ENCODE measurements at regions not wholly inside any gene's neighbourhood (a gene's known extent, or its start where the extent isn't known, plus 50 kb on each side); places are given as distances from the start of the nearest gene placed in this dataset.

DNA sequence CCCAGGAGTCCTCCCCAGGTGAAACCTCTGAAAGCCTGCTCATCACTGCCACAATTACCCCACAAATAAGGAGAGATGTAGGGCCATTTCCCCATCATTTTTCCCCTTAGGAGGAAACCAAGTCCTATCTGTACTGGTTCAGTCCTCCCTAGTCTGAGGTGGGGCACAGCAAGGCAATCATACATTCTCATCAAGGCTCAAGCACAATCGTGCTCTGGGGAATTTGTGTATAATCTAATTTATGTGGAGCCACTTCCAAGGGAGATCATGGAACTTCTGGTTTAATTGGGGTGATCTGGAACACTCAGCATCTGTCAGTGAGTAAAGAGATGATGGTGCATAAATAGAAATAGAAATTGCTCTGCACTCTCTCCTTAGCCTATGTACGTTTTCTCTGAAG lies 546.9 kb downstream of the IGSF11 start:
- POLR2A ChIA-PET, result no interaction called here
- FAIRE-seq (no peak), ATAC-seq (no peak), DNase-seq (ENCODE audit: extremely low read depth in 1 of 4, low spot score in 3 of 4) (no peak)
- in situ Hi-C loops (cut with MboI) (no loop called here), intact Hi-C loops (cut with micrococcal nuclease) (no loop called here)
- no peaks in the 10 kb centered on the region for H3K27me3 ChIP-seq (ENCODE audit: control insufficient read depth in 2 of 2, insufficient read depth in 2 of 2, low read length in 2 of 2)
- no peak overlapping the region for H3K27ac ChIP-seq (ENCODE audit: extremely low read depth, low read depth, low read length)
- H4K20me1 ChIP-seq (replicated peaks; ENCODE audit: control insufficient read depth, insufficient read depth, low read length), result no peaks in the 10 kb centered on the region
- no peaks in the 10 kb centered on the region for H3K36me3 ChIP-seq (ENCODE audit: control insufficient read depth, insufficient read depth, low read length)
- no peaks in the 10 kb centered on the region for H3K4me1 ChIP-seq (replicated peaks in 1 of 2; ENCODE audit: control insufficient read depth in 2 of 2, insufficient read depth in 2 of 2, low read length in 2 of 2)
- H3K9me3 ChIP-seq (replicated peaks; ENCODE audit: control insufficient read depth, insufficient read depth, low read depth, low read length), result no peaks in the 10 kb centered on the region
- H3K79me2 ChIP-seq (ENCODE audit: control insufficient read depth, insufficient read depth, low read length), result no peaks in the 10 kb centered on the region
- no peak overlapping the region for H3K4me3 ChIP-seq
- no peaks in the 10 kb centered on the region for H3K9me1 ChIP-seq (ENCODE audit: control insufficient read depth, insufficient read depth, low read length)
- 7% methylated on average over 2 of the region's 2 CpGs for WGBS (ENCODE audit: insufficient coverage, low coverage, missing lambda C conversion rate)
- H2AFZ ChIP-seq (ENCODE audit: low read depth, low read length), result no peak overlapping the region
- TF ChIP-seq TAF9B (IDR thresholded peaks at IDR 0.05; ENCODE audit: partially characterized antibody) (no peak), NUFIP1 (IDR thresholded peaks at IDR 0.05; ENCODE audit: partially characterized antibody) (no peak), CBFA2T3 (IDR thresholded peaks at IDR 0.05) (no peak), ARHGAP35 (IDR thresholded peaks at IDR 0.05; ENCODE audit: partially characterized antibody) (no peak), TAL1 (IDR thresholded peaks at IDR 0.05) (no peak), CREB3 (tag; conservative IDR thresholded peaks at IDR 0.05; ENCODE audit: low read depth) (no peak), DIDO1 (tag; IDR thresholded peaks at IDR 0.05; ENCODE audit: low read depth) (no peak), SIRT6 (IDR thresholded peaks at IDR 0.05; ENCODE audit: low read depth, low read length) (no peak), BHLHE40 (IDR thresholded peaks at IDR 0.05; ENCODE audit: low read length) (no peak), HNRNPUL1 (IDR thresholded peaks at IDR 0.05; ENCODE audit: low read length) (no peak), GATAD2A (IDR thresholded peaks at IDR 0.05) (no peak), POU5F1 (IDR thresholded peaks at IDR 0.05; ENCODE audit: borderline replicate concordance, low read depth, low read length, partially characterized antibody) (no peak)
- TF ChIP-seq, protein P1, sequence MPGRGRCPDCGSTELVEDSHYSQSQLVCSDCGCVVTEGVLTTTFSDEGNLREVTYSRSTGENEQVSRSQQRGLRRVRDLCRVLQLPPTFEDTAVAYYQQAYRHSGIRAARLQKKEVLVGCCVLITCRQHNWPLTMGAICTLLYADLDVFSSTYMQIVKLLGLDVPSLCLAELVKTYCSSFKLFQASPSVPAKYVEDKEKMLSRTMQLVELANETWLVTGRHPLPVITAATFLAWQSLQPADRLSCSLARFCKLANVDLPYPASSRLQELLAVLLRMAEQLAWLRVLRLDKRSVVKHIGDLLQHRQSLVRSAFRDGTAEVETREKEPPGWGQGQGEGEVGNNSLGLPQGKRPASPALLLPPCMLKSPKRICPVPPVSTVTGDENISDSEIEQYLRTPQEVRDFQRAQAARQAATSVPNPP (IDR thresholded peaks at IDR 0.05; ENCODE audit: borderline replicate concordance, insufficient read depth, insufficient read length), result no peak
- BruUV-seq (replicated peaks), result no TSS peak
- CTCF ChIA-PET (ENCODE audit: low intra/inter-chr PET ratio), result no interaction called here
- no peak overlapping the region for H3K9ac ChIP-seq (ENCODE audit: insufficient read depth in 1 of 2, low read depth in 2 of 2, low read length in 2 of 2)
- H3K4me2 ChIP-seq (ENCODE audit: insufficient read depth, low read length), result no peak overlapping the region

All from K562 (cell line).